GM23248 (cell line): ENCODE measurements at regions not wholly inside any gene's neighbourhood (a gene's known extent, or its start where the extent isn't known, plus 50 kb on each side); places are given as distances from the start of the nearest gene placed in this dataset.

Experiments used
- EZH2 ChIP-seq: fragments of 200-600 bp; sonication (generic); IDR thresholded peaks from 2 replicates; pipeline ENCODE4 v1.6.1; 2018; ENCODE audit warnings: antibody characterized with exemption, mild to moderate bottlenecking; ENCODE audit not compliant: insufficient read depth, poor library complexity, severe bottlenecking
- EZH2phosphoT487 ChIP-seq: fragments of 200-600 bp; sonication (generic); IDR thresholded peaks from 2 replicates; pipeline ENCODE4 v1.6.1; 2018; ENCODE audit warnings: antibody characterized with exemption, moderate library complexity, mild to moderate bottlenecking, low read depth; ENCODE audit not compliant: insufficient read depth

- TF ChIP-seq EZH2 (no peak), EZH2phosphoT487 (no peak)
Observed at GRCh38 chr14:53838374-53838773, 118.3 kb downstream of the BMP4 start.
